ENCODE measurements at regions not wholly inside any gene's neighbourhood (a gene's known extent, or its start where the extent isn't known, plus 50 kb on each side); places are given as distances from the start of the nearest gene placed in this dataset.
"Not testable (repeated sequence)": the region's sequence is repeated elsewhere in the genome, so short reads cannot be mapped to it uniquely, and the experiment has no call there.

GRCh38 chr1:194755241-194755994 is 1569.0 kb upstream of the B3GALT2 start:
- no peak for DNase-seq (ENCODE audit: low read depth in 1 of 2, low spot score in 1 of 2)

GRCh38 chr1:194738843-194739242 is 1552.4 kb upstream of the B3GALT2 start:
- DNase-seq (ENCODE audit: low read depth in 1 of 2, low spot score in 1 of 2) = not testable (repeated sequence)

GRCh38 chr1:194734970-194735369 is 1548.6 kb upstream of the B3GALT2 start:
- no peak for DNase-seq (ENCODE audit: low read depth in 1 of 2, low spot score in 1 of 2)

- DNase-seq (ENCODE audit: low read depth in 1 of 2, low spot score in 1 of 2) = no peak
Measured at GRCh38 chr1:194731025-194731424, 1544.6 kb upstream of the B3GALT2 start.

- no peak for DNase-seq (ENCODE audit: low read depth in 1 of 2, low spot score in 1 of 2)
Measured at GRCh38 chr1:194730304-194730703, 1543.9 kb upstream of the B3GALT2 start.

- DNase-seq (ENCODE audit: low read depth in 1 of 2, low spot score in 1 of 2) = no peak
Measured at GRCh38 chr1:194723067-194723466, 1536.7 kb upstream of the B3GALT2 start.

GRCh38 chr1:194717941-194718340 is 1531.5 kb upstream of the B3GALT2 start:
- no peak for DNase-seq (ENCODE audit: low read depth in 1 of 2, low spot score in 1 of 2)

- no peak for DNase-seq (ENCODE audit: low read depth in 1 of 2, low spot score in 1 of 2)
Measured at GRCh38 chr1:194717334-194717733, 1530.9 kb upstream of the B3GALT2 start.

GRCh38 chr1:194710671-194711070 is 1524.3 kb upstream of the B3GALT2 start:
- DNase-seq (ENCODE audit: low read depth in 1 of 2, low spot score in 1 of 2) = no peak

GRCh38 chr1:194709439-194709838 is 1523.0 kb upstream of the B3GALT2 start:
- no peak for DNase-seq (ENCODE audit: low read depth in 1 of 2, low spot score in 1 of 2)

GRCh38 chr1:194707074-194707473 is 1520.7 kb upstream of the B3GALT2 start:
- DNase-seq (ENCODE audit: low read depth in 1 of 2, low spot score in 1 of 2) = no peak

- no peak for DNase-seq (ENCODE audit: low read depth in 1 of 2, low spot score in 1 of 2)
Measured at GRCh38 chr1:194705123-194705854, 1518.9 kb upstream of the B3GALT2 start.

GRCh38 chr1:194698908-194699318 is 1512.5 kb upstream of the B3GALT2 start:
- no peak for DNase-seq (ENCODE audit: low read depth in 1 of 2, low spot score in 1 of 2)

GRCh38 chr1:194693244-194693643 is 1506.8 kb upstream of the B3GALT2 start:
- DNase-seq (ENCODE audit: low read depth in 1 of 2, low spot score in 1 of 2) = no peak

GRCh38 chr1:194684636-194685035 is 1498.2 kb upstream of the B3GALT2 start:
- no peak for DNase-seq (ENCODE audit: low read depth in 1 of 2, low spot score in 1 of 2)

GRCh38 chr1:194658090-194658439 is 1471.7 kb upstream of the B3GALT2 start:
- no peak for DNase-seq (ENCODE audit: low read depth in 1 of 2, low spot score in 1 of 2)

GRCh38 chr1:194654956-194655355 is 1468.5 kb upstream of the B3GALT2 start:
- DNase-seq (ENCODE audit: low read depth in 1 of 2, low spot score in 1 of 2) = no peak

GRCh38 chr1:194653385-194653784 is 1467.0 kb upstream of the B3GALT2 start:
- no peak for DNase-seq (ENCODE audit: low read depth in 1 of 2, low spot score in 1 of 2)

- no peak for DNase-seq (ENCODE audit: low read depth in 1 of 2, low spot score in 1 of 2)
Measured at GRCh38 chr1:194647118-194647517, 1460.7 kb upstream of the B3GALT2 start.

- no peak for DNase-seq (ENCODE audit: low read depth in 1 of 2, low spot score in 1 of 2)
Measured at GRCh38 chr1:194644528-194644927, 1458.1 kb upstream of the B3GALT2 start.

- no peak for DNase-seq (ENCODE audit: low read depth in 1 of 2, low spot score in 1 of 2)
Measured at GRCh38 chr1:194640322-194640721, 1453.9 kb upstream of the B3GALT2 start.

GRCh38 chr1:194629011-194629410 is 1442.6 kb upstream of the B3GALT2 start:
- DNase-seq (ENCODE audit: low read depth in 1 of 2, low spot score in 1 of 2) = no peak

GRCh38 chr1:194624833-194625232 is 1438.4 kb upstream of the B3GALT2 start:
- no peak for DNase-seq (ENCODE audit: low read depth in 1 of 2, low spot score in 1 of 2)
